Upper lobe of left lung (tissue), 4 donors: ENCODE measurements at regions not wholly inside any gene's neighbourhood (a gene's known extent, or its start where the extent isn't known, plus 50 kb on each side); places are given as distances from the start of the nearest gene placed in this dataset.

Source experiments
- EP300 ChIP-seq, 4 donors: sonication (generic); formaldehyde crosslinking; IDR thresholded peaks; one replicate each; pipeline ENCODE4 v1.5.1; 2017; ENCODE audit warnings: antibody characterized with exemption in 4 of 4, control low read depth in 2 of 4
- POLR2A ChIP-seq, 4 donors: fragments of 450-650 bp; IDR thresholded peaks; one replicate each; pipeline ENCODE4 v1.5.1; 2016 to 2017; ENCODE audit warnings: antibody characterized with exemption in 4 of 4, mild to moderate bottlenecking in 2 of 4
- POLR2AphosphoS5 ChIP-seq, 2 donors: sonication (generic); formaldehyde crosslinking; IDR thresholded peaks; one replicate each; pipeline ENCODE4 v1.5.1; 2017; ENCODE audit warnings: antibody characterized with exemption in 2 of 2
- TF ChIP-seq, protein P1 (sequence below), 6 experiments: fragments of 450-650 bp in 4 of 6; fragments of 200-600 bp in 2 of 6; sonication (generic) in 2 of 6; IDR thresholded peaks; one replicate each; pipeline ENCODE4 v1.5.1; 2016 to 2019; ENCODE audit warnings: antibody characterized with exemption in 6 of 6

GRCh38 chr2:67564626-67565025, 167.5 kb downstream of the ETAA1 start:
- TF ChIP-seq, protein P1, sequence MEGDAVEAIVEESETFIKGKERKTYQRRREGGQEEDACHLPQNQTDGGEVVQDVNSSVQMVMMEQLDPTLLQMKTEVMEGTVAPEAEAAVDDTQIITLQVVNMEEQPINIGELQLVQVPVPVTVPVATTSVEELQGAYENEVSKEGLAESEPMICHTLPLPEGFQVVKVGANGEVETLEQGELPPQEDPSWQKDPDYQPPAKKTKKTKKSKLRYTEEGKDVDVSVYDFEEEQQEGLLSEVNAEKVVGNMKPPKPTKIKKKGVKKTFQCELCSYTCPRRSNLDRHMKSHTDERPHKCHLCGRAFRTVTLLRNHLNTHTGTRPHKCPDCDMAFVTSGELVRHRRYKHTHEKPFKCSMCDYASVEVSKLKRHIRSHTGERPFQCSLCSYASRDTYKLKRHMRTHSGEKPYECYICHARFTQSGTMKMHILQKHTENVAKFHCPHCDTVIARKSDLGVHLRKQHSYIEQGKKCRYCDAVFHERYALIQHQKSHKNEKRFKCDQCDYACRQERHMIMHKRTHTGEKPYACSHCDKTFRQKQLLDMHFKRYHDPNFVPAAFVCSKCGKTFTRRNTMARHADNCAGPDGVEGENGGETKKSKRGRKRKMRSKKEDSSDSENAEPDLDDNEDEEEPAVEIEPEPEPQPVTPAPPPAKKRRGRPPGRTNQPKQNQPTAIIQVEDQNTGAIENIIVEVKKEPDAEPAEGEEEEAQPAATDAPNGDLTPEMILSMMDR (IDR thresholded peaks at IDR 0.05): no peak
- TF ChIP-seq EP300 (IDR thresholded peaks at IDR 0.05) (no peak), POLR2A (IDR thresholded peaks at IDR 0.05) (no peak), POLR2AphosphoS5 (IDR thresholded peaks at IDR 0.05) (no peak)
